D721Med (cell line): ENCODE measurements at regions not wholly inside any gene's neighbourhood (a gene's known extent, or its start where the extent isn't known, plus 50 kb on each side); places are given as distances from the start of the nearest gene placed in this dataset.

ENCODE experiments used
- DNase-seq: peaks from one replicate; pipeline ENCODE4 v3.0.0; 2011; ENCODE audit warnings: low spot score; ENCODE audit not compliant: insufficient read length
- FAIRE-seq: peaks from 2 replicates; lab custom pipeline; 2011; peaks lifted over from hg19 to GRCh38; lab: Jason Lieb, UNC
- CTCF ChIP-seq: IDR thresholded peaks from 2 replicates; pipeline ENCODE4 v1.5.1; 2012; ENCODE audit warnings: mild to moderate bottlenecking, control low read depth; ENCODE audit not compliant: insufficient read depth; ENCODE audit errors: missing control alignments

GRCh38 chr21:19969156-19969555 lies 1029.1 kb upstream of the NCAM2 start:
- no peak for DNase-seq
- TF ChIP-seq CTCF: no peak
- no peak for FAIRE-seq

GRCh38 chr21:19981938-19982337 lies 1016.3 kb upstream of the NCAM2 start:
- peak; percentile 14 for TF ChIP-seq CTCF
- DNase-seq (no peak), FAIRE-seq (no peak)

- FAIRE-seq: no peak
- no peak for DNase-seq
- no peak for TF ChIP-seq CTCF
Measured at GRCh38 chr21:19986396-19986795, 1011.8 kb upstream of the NCAM2 start.

GRCh38 chr21:19987671-19988070 lies 1010.5 kb upstream of the NCAM2 start:
- no peak for TF ChIP-seq CTCF
- no peak for FAIRE-seq
- DNase-seq: no peak

GRCh38 chr21:19992540-19992939 lies 1005.7 kb upstream of the NCAM2 start:
- DNase-seq: no peak
- FAIRE-seq: peak; percentile 81
- TF ChIP-seq CTCF: no peak

GRCh38 chr21:19993268-19993667 lies 1004.9 kb upstream of the NCAM2 start:
- no peak for TF ChIP-seq CTCF
- peak; percentile 56 for FAIRE-seq
- no peak for DNase-seq

- no peak for TF ChIP-seq CTCF
- no peak for FAIRE-seq
- no peak for DNase-seq
Measured at GRCh38 chr21:19995253-19995652, 1003.0 kb upstream of the NCAM2 start.
